Trophoblast cell (in vitro differentiated cells and primary cell): ENCODE measurements at regions not wholly inside any gene's neighbourhood (a gene's known extent, or its start where the extent isn't known, plus 50 kb on each side); places are given as distances from the start of the nearest gene placed in this dataset.

Experiments
- DNase-seq, 2 donors: peaks; one replicate each; pipeline ENCODE4 v3.0.0-alpha.2; 2016
- H2AFZ ChIP-seq: 2 replicates; pipeline ENCODE4 v1.6.1; 2013; ENCODE audit warnings: low read length, moderate library complexity, mild to moderate bottlenecking; ENCODE audit not compliant: insufficient read depth, poor library complexity
- H2AK5ac ChIP-seq: 2 replicates; pipeline ENCODE4 v1.6.1; 2013; ENCODE audit warnings: mild to moderate bottlenecking, low read length
- H2BK120ac ChIP-seq: 2 replicates; pipeline ENCODE4 v1.6.1; 2013; ENCODE audit warnings: low read length, mild to moderate bottlenecking, moderate library complexity; ENCODE audit not compliant: insufficient read depth, poor library complexity
- H2BK12ac ChIP-seq: 2 replicates; pipeline ENCODE4 v1.6.1; 2013; ENCODE audit warnings: mild to moderate bottlenecking, low read length, moderate library complexity
- H2BK5ac ChIP-seq: 2 replicates; pipeline ENCODE4 v1.6.1; 2013; ENCODE audit warnings: low read length, low read depth, moderate library complexity, mild to moderate bottlenecking; ENCODE audit not compliant: poor library complexity
- H3K14ac ChIP-seq: 2 replicates; pipeline ENCODE4 v1.6.1; 2013; ENCODE audit warnings: mild to moderate bottlenecking, low read length
- H3K18ac ChIP-seq: 2 replicates; pipeline ENCODE4 v1.6.1; 2013; ENCODE audit warnings: mild to moderate bottlenecking, low read length
- H3K23ac ChIP-seq: 2 replicates; pipeline ENCODE4 v1.6.1; 2013; ENCODE audit warnings: low read length
- H3K27ac ChIP-seq: 2 replicates; pipeline ENCODE4 v1.5.1; 2013; ENCODE audit warnings: low read depth, mild to moderate bottlenecking, inconsistent platforms, low read length, moderate library complexity
- H3K27me3 ChIP-seq: 2 replicates; pipeline ENCODE4 v1.6.1; 2013; ENCODE audit warnings: inconsistent platforms, mild to moderate bottlenecking, low read length, moderate library complexity; ENCODE audit not compliant: insufficient read depth
- H3K36me3 ChIP-seq, 2 experiments: 1 replicate in 1 of 2; 2 replicates in 1 of 2; pipeline ENCODE4 v1.6.1; 2013; ENCODE audit warnings: low read length in 2 of 2, mild to moderate bottlenecking in 2 of 2, moderate library complexity in 1 of 2; ENCODE audit not compliant: insufficient read depth in 2 of 2, control insufficient read depth in 1 of 2
- H3K4ac ChIP-seq: 2 replicates; pipeline ENCODE4 v1.6.1; 2013; ENCODE audit warnings: low read depth, mild to moderate bottlenecking, low read length, moderate library complexity
- H3K4me1 ChIP-seq, 2 experiments: 1 replicate in 1 of 2; 2 replicates in 1 of 2; pipeline ENCODE4 v1.6.1; 2013; ENCODE audit warnings: low read length in 2 of 2, mild to moderate bottlenecking in 2 of 2, moderate library complexity in 1 of 2; ENCODE audit not compliant: insufficient read depth in 2 of 2, control insufficient read depth in 1 of 2
- H3K4me2 ChIP-seq: 2 replicates; pipeline ENCODE4 v1.6.1; 2013; ENCODE audit warnings: inconsistent platforms, mild to moderate bottlenecking, low read length, moderate library complexity
- H3K4me3 ChIP-seq: 2 replicates; pipeline ENCODE4 v1.5.1; 2013; ENCODE audit warnings: mild to moderate bottlenecking, low read depth, low read length, inconsistent platforms
- H3K79me1 ChIP-seq: one replicate; pipeline ENCODE4 v1.6.1; 2013; ENCODE audit warnings: low read length
- H3K79me2 ChIP-seq: 2 replicates; pipeline ENCODE4 v1.6.1; 2013; ENCODE audit warnings: low read length, mild to moderate bottlenecking; ENCODE audit not compliant: control insufficient read depth, insufficient read depth, poor library complexity
- H3K9ac ChIP-seq: 2 replicates; pipeline ENCODE4 v1.6.1; 2013; ENCODE audit warnings: mild to moderate bottlenecking, low read length
- H3K9me3 ChIP-seq: 2 replicates; pipeline ENCODE4 v1.6.1; 2013; ENCODE audit warnings: low read depth, mild to moderate bottlenecking, control low read depth, inconsistent platforms, low read length; ENCODE audit not compliant: insufficient read depth
- H4K12ac ChIP-seq: 2 replicates; pipeline ENCODE4 v1.6.1; 2013; ENCODE audit warnings: low read depth, mild to moderate bottlenecking, low read length, moderate library complexity
- H4K8ac ChIP-seq: 2 replicates; pipeline ENCODE4 v1.6.1; 2013; ENCODE audit warnings: low read depth, mild to moderate bottlenecking, low read length, moderate library complexity
- H4K91ac ChIP-seq: one replicate; pipeline ENCODE4 v1.6.1; 2013; ENCODE audit warnings: low read depth, mild to moderate bottlenecking, low read length, moderate library complexity
- WGBS: extraction: QIAGEN DNeasy Blood & Tissue Kit; methylation state at CpG from one replicate; pipeline ENCODE4 v1.1.7; 2013; ENCODE audit warnings: missing lambda C conversion rate; ENCODE audit not compliant: insufficient read length, insufficient coverage; ENCODE audit errors: extremely low coverage; 5-methylcytosine and 5-hydroxymethylcytosine counted together

- no peak overlapping the region for H3K23ac ChIP-seq
Observed at GRCh38 chr14:66117600-66117999, 368.6 kb upstream of the CCDC196 start.

GRCh38 chr14:66119606-66120231 lies 366.5 kb upstream of the CCDC196 start:
- Histone ChIP-seq H2BK12ac (no peak overlapping the region), H3K79me2 (no peaks in the 10 kb centered on the region), H3K9me3 (no peaks in the 10 kb centered on the region), H3K18ac (no peak overlapping the region), H2AFZ (no peak overlapping the region), H2BK120ac (no peak overlapping the region), H4K12ac (no peak overlapping the region), H4K8ac (no peak overlapping the region), H2BK5ac (peak overlapping the region; percentile 7), H2AK5ac (no peak overlapping the region), H3K14ac (no peak overlapping the region), H3K4me2 (no peak overlapping the region), H3K23ac (no peak overlapping the region), H3K27me3 (no peaks in the 10 kb centered on the region), H3K4me3 (no peak overlapping the region), H4K91ac (no peak overlapping the region), H3K27ac (peak overlapping the region; percentile 77), H3K79me1 (peaks cover 2% of the 10 kb centered on the region), H3K4ac (no peak overlapping the region), H3K36me3 (no peaks in the 10 kb centered on the region), H3K9ac (no peak overlapping the region), H3K4me1 (peaks cover 0 to 12% of the 10 kb centered on the region in 2 experiments)
- no peak for DNase-seq
- no CpG with 5 or more reads among the region's 5 CpGs for WGBS

More at GRCh38 chr14:66117600-66117999, 368.6 kb upstream of the CCDC196 start:
- Histone ChIP-seq H3K4me3 (no peak overlapping the region), H3K79me1 (peaks cover 2% of the 10 kb centered on the region), H4K12ac (no peak overlapping the region), H3K9me3 (no peaks in the 10 kb centered on the region), H3K27me3 (no peaks in the 10 kb centered on the region), H2AFZ (no peak overlapping the region), H4K8ac (no peak overlapping the region), H2BK12ac (no peak overlapping the region), H4K91ac (no peak overlapping the region), H3K14ac (no peak overlapping the region), H3K9ac (no peak overlapping the region), H2BK5ac (no peak overlapping the region), H3K36me3 (no peaks in the 10 kb centered on the region), H3K27ac (peak overlapping the region; percentile 73), H2BK120ac (no peak overlapping the region), H3K4me1 (peaks cover 0 to 12% of the 10 kb centered on the region in 2 experiments), H3K4me2 (no peak overlapping the region), H3K18ac (no peak overlapping the region), H2AK5ac (no peak overlapping the region), H3K79me2 (no peaks in the 10 kb centered on the region), H3K4ac (no peak overlapping the region)
- no CpG with 5 or more reads among the region's 3 CpGs for WGBS
- DNase-seq, result peak; percentile 37 to 70

GRCh38 chr14:66120402-66120801 lies 365.8 kb upstream of the CCDC196 start:
- no peak for DNase-seq
- Histone ChIP-seq H3K27me3 (no peaks in the 10 kb centered on the region), H3K9ac (no peak overlapping the region), H4K91ac (no peak overlapping the region), H2AK5ac (no peak overlapping the region), H3K14ac (no peak overlapping the region), H3K4me2 (no peak overlapping the region), H3K4me3 (no peak overlapping the region), H3K23ac (no peak overlapping the region), H4K12ac (no peak overlapping the region), H2BK12ac (no peak overlapping the region), H3K27ac (no peak overlapping the region), H3K79me1 (peaks cover 2% of the 10 kb centered on the region), H3K79me2 (no peaks in the 10 kb centered on the region), H3K36me3 (no peaks in the 10 kb centered on the region), H2AFZ (no peak overlapping the region), H3K4ac (no peak overlapping the region), H4K8ac (no peak overlapping the region), H3K9me3 (no peaks in the 10 kb centered on the region), H3K4me1 (peaks cover 0 to 12% of the 10 kb centered on the region in 2 experiments), H3K18ac (no peak overlapping the region), H2BK120ac (peak overlapping the region; percentile 63), H2BK5ac (no peak overlapping the region)
- no CpG with 5 or more reads among the region's 3 CpGs for WGBS

GRCh38 chr14:66121859-66122258 lies 364.3 kb upstream of the CCDC196 start:
- no peak for DNase-seq
- Histone ChIP-seq H3K79me1 (peaks cover 2% of the 10 kb centered on the region), H4K91ac (no peak overlapping the region), H3K4me2 (no peak overlapping the region), H3K36me3 (no peaks in the 10 kb centered on the region), H3K4me3 (no peak overlapping the region), H3K23ac (no peak overlapping the region), H2BK5ac (no peak overlapping the region), H3K9ac (no peak overlapping the region), H2BK120ac (no peak overlapping the region), H3K27me3 (no peaks in the 10 kb centered on the region), H3K27ac (no peak overlapping the region), H4K12ac (no peak overlapping the region), H3K14ac (no peak overlapping the region), H2AFZ (no peak overlapping the region), H3K9me3 (no peaks in the 10 kb centered on the region), H2BK12ac (no peak overlapping the region), H3K4ac (no peak overlapping the region), H3K4me1 (peaks cover 0 to 3% of the 10 kb centered on the region in 2 experiments), H4K8ac (no peak overlapping the region), H3K79me2 (no peaks in the 10 kb centered on the region), H2AK5ac (no peak overlapping the region), H3K18ac (no peak overlapping the region)
- no CpG with 5 or more reads among the region's 3 CpGs for WGBS
